HG03457 (cell line): ENCODE measurements at regions not wholly inside any gene's neighbourhood (a gene's known extent, or its start where the extent isn't known, plus 50 kb on each side); places are given as distances from the start of the nearest gene placed in this dataset.

ENCODE experiments used
- ATAC-seq: cut with Tn5 transposase; IDR thresholded peaks from one replicate; pipeline ENCODE4 v1.9.1; 2021; ENCODE audit warnings: moderate number of reproducible peaks; ENCODE audit not compliant: unreplicated experiment

DNA sequence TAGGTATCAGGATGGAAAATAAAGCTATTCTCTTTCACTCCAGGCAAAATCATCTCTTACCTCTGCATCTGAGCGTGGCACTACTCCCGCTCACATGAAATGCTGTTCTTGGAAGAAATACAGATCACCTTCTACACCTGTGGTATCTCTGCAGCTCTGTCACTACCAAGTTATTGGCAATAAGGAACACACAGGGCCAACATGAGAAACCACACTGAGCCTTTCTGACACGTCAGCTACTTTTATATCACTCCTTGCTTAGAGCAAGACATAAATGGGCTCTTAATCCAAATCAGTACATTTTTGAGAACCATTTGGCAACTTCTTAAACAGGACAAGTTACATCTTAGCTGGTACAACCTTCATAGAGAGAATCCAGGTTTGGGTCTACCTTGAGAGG lies 101.8 kb upstream of the GUCY1A1 start:
- ATAC-seq = no peak

DNA sequence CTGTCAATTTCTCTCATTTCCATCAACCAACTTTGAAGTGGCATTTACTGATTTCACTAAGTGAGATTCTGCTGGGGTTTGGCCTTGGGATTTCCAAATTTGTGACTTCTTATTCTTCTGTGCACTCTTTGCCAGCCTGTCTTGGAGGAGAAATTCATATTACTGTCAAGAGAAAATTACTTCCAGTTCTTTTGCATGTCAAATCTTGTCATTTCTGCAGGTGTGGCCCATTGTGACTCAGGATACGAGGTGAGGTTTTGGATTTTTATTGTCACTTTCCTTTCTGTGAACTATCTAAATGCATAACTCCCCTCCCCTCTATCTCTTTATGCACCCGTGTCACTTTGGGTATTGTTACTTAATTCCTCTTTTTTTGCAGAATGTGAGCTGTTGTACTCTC lies 102.6 kb upstream of the GUCY1A1 start:
- ATAC-seq = no peak

DNA sequence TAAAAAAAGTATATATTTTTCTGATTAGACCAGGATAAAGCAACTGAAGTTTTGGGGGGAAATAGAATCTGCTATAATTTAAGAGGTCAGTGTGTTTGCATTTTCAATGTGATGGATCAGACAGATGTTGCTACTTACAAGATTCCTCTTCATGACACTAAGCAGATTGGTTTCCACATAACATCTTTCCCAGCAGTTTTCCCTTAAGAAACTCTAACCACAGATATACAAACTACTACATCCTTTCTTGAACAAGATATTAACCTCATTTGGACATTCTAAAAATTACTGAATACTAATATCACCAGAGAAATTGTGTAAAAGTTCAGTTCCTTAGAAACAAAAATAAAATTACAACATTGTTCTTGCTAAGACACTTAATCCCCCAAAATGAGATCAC lies 106.7 kb upstream of the GUCY1A1 start:
- ATAC-seq = no peak

DNA sequence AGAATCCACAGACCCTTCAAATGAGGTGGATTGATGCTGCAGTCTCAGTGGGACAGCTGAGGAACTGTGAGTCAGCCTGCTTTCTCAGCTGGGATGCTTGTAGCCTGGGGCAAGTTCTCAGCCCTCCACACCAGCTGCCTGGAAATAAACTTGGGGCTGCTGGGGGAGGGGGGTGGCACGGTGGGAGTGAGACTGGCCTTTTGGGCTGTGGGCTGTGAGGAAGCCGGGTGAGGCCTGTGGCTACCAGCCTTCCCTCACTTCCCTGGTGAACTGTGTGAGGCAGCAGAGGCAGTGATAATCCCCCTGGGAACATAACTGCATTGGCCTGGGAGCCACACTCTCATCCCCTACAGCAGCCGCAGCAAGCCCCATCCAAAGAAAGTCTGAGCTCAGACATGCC lies 114.5 kb upstream of the GUCY1A1 start:
- no peak for ATAC-seq

DNA sequence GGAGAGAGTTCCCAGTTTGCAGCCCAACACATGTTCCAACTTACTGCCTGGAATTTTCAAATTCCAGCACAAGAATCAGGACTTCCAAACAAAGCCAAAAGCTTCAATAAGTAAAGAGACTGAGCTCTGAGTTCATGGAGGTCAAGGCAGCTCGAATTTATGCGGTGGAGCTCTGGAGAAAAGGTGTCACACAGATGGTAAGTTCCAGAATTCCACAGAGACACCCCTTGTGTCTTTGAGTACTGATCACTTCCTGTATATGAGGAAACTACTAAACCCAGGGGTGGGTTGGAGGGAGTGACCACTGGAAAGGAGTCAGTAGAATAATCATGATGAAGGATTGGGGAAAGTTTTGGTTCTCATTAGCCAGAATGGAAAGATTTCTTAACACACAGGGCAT lies 118.5 kb upstream of the GUCY1A1 start:
- ATAC-seq = no peak

DNA sequence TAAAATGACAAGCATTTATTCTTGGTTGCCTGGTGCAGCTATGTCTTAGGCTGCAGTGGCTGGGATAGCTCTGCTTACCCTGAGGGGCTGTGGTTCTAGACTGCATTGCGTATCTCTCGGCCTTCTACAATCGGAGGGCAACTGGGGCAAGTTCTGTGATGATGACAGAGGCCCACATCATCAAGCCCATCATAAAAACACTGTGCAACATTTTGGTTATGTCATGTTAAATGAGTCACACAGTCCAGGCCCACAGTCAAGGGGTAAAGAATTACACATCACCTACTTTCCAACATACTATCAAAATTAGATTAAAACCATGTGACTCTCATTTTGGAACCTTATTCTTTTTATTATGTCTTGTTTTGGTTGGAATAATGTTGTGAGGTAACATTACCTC lies 120.2 kb upstream of the GUCY1A1 start:
- no peak for ATAC-seq

DNA sequence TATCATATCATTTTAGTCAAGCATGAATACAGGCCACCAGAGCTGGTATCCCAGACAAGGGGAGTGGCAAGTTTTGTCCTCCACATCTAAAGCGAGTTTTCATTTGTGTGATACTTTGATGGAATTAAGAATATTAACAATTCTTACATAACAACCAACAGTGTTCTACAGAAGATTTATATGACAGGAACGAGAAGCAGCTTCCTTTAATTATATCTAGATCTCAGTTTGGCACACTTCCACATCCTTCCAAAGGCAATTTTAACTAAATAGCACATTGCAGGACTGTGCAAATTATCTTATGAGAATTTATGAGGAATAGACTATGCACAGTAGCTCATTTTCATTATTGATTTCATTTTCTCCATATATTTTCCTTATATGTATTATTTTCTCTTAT lies 121.2 kb upstream of the GUCY1A1 start:
- ATAC-seq = no peak

DNA sequence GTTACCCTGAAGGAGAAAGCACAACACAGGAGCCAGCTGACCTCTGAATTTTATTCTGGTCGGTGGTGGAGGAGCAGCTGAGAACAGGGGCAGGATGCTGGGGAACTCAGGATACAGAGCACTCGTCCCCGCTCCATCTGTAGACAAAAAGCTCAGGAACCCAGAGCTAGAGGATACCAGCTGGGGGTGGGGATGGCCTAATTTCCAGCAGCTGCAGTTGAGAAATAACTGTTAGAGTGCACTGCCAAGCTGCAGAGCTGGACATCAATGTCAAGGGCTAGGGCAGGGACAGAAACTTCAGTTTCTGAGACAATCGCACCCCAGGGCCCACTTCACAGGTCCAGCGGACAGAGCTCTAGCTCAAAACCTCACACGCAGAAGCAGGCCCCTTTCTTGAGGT lies 122.1 kb upstream of the GUCY1A1 start:
- no peak for ATAC-seq

DNA sequence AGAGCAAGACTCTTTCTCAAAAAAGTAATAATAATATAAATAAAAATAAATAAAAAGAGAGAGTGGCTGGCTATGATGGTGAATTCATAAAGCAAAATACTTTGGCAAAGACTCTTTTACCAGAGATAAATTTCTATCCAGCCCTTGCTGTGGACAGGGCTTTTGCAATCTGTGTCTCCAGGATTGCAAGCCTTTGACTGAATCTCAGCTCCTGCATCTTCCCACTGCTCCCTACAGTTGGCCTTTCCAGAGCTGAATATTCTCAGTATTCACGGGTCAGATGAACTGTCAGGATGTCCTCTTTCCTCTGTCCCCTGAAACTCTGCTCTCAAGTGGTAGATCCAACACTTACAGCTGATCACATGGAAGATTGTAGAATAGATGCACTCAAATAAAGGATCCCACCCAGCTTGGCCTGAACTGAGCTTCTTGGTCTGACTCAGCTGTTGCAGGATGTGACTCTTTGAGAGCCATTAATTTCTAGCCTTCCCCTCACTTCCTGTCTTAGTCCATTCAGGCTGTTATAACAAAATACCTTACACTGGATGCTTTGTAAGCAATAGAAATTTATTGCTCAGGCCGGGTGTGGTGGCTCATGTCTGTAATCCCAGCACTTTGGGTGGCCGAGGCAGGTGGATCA lies 123.4 kb upstream of the GUCY1A1 start:
- no peak for ATAC-seq

DNA sequence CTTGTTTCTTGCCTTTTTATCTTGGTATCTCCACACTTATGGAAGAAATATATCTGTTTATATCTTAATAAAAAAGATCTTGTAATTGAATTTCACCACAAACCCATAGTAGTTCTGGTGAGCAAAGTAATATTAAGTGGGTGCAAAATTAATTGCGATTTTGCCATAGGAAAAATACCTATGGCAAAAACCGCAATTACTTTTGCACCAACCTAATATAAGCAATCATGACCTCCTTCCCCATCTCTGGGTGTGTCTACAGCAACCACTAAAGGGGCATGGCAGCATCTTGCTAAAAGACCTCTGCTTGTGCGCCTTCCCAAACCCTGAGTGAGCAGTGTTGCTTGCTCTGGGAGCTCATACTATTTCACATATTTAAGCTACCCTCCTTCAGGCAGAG lies 124.2 kb upstream of the GUCY1A1 start:
- no peak for ATAC-seq

DNA sequence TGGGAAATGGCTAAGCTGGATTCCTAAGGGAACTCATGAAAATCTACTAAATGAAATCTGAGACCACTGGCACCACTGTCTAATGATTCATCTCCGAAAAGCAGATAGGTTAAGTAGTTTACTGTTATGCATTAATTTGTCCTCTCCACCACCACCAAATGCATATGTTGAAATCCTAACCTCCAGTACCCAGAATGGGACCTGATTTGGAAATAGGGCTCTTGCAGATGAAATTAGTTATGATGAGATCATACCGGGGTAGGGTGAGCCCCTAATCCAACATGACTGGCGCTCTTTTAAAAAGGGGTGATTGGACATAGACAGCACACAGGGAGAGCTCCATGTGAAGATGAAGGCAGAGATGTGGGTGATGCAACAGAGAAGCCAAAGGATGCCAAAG lies 124.9 kb upstream of the GUCY1A1 start:
- no peak for ATAC-seq

DNA sequence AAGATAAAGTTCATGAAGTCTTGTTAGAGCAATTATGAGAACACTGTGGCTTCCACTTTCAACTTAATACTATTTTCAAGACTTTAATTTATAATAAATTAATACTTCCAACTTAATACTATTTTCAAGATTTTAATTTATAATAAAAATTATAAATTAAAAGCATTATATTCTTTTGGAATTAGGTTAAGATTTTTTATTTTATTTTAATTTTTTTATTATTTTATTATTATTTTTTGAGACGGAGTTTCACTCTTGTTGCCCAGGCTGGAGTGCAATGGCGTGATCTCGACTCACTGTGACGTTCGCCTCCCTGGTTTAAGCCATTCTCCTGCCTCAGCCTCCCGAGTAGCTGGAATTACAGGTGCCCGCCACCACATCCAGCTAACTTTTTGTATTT lies 126.0 kb upstream of the GUCY1A1 start:
- no peak for ATAC-seq

DNA sequence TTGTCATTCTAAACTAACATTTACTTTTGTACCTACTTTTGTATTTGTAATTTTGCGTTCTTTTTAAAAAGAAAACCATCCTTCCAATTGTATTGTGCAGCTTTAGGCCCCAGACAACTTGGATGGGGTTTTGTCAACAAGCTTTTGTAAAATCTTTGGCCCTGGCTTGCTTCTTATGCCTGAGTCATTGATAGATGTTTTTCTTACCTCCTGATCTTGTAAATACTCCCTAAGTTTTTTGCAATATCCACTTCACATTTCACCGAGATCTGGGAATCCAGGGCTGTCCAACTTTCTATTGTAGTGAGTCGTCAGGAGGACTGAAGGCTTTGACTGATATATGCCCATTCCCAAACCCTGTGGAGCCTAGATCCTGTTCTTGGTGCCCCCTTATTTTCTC lies 126.9 kb upstream of the GUCY1A1 start:
- ATAC-seq = no peak

DNA sequence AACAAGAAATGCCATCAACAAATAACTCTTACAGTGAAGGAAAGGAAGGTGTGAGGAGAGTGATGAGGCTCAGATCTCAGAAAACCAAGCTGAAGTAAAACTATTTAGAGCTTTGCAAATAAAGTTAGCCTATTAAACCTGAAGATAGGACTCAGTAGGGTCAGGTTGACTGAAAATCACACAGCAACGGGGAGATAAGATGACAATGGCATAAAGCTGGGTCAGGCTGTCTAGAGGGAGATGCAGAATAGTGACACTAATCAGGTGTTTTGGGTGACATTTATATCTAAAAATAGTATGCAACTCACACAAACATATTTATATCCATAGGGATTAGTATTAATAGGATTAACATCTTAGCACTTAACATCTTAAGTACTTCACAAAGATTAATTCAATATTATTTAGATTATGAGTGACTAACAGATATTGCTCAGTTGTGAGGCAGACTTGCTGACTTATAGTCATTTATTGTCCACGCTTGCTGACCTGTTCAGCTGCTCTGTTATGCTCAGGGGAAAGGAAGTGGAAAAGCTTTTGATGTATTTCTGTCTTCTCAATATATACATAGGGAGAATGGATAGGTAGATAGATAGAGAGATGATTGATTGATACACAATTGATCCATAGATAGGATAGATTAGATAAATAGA lies 130.7 kb upstream of the GUCY1A1 start:
- no peak for ATAC-seq

DNA sequence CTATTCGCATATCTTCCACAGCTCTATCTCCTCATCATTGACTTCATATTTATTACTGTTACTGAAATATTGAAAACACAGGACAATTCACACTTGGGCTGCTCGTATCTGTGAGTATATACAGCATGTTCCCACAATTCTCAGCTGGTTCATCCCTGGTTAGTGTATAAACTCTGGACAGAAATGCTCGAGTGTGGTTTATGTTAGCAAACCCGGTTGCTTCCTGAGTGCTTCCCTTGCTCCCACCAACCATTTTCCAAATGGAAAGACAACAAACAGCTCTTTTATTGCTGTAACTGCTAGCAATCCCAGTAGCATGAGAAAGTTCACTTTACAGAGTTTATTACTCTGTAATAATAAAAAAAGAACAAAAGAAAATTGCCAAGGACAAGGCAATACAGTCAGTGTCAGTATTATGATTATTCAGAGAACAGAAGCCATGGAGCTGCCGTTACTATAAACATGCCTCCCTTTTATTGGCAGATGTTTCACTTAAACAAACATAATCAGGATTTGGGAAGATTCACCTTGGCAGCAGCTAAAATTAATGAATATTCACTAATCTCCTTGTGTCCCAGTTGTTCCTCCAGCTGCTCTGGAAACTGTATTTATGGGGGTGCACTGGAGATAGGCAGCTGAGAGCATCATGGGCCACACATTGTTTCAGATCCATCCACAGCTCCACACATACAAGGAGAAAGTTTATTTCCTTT lies 134.1 kb upstream of the GUCY1A1 start:
- ATAC-seq = no peak

DNA sequence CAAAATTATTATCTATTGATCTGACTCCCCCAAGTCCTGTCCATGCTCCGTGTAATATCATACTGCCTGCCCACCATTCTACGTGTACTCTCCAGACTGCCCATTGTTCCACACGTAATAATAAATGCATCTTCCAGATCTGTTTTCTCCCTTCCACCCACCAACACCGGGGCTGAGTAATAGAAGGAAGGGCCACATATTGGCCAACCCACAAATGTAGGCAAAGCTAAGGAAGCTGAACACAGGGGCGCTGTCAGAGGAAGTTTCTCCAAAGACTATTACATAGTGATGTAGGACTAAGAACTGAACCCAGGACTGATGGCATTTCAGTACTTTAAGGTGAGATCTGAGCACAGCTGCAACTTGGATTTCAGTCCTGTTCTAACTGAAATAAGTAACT lies 135.8 kb upstream of the GUCY1A1 start:
- no peak for ATAC-seq

DNA sequence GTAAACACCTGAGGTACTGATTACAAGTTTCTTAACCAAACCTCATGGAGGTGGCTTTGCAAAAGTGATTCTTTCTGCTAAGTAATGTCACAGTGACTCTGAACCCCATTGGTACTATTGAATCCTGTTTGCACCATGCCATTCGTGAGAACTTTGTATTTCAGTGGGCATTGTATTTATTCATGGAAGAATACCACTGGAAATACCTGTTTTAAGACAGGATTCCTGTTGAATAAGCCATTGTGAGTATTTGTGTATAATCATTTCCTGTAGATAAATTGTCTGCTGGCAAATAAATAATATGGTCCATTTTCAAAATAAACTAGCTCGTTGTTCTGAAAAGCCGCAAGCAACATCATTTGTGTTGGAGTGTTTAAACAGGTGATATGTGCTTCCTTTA lies 136.4 kb upstream of the GUCY1A1 start:
- ATAC-seq = no peak

DNA sequence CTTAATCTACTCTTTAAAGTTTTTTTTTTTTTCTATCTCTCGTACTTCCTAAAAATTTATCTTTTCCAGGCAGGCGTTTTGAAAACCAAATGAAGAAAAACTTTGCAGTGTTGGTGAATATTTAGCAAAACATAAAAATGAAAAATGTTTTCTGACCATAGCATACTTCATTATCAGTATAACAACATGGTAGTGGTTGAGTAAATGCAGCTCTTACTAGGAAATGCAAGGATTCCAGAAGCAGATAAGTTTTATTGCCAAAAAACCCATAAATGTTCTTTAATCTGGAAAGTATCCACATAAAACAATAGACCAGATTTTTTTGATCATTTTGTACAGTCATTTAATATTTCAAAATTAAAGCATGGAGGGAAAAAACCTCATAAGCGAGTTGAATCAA lies 136.9 kb upstream of the GUCY1A1 start:
- no peak for ATAC-seq

DNA sequence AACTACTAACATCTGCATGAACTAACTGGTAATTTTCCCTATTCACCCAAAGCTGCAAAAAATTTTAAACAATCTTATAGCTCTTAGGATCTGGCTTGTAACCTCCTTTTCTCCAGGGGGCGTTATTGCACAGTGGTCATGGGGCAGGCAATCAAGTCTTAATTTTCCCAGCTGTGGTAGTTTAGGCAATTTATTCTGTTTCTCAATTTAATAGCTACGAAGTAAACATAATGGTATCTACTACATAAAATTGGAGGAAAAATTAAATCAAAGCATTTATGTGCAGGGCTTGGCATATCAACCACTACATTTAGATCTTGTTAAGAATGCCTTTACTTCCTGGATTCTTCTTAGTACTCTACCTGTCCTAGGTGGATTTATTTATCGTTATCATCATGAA lies 137.4 kb upstream of the GUCY1A1 start:
- no peak for ATAC-seq

DNA sequence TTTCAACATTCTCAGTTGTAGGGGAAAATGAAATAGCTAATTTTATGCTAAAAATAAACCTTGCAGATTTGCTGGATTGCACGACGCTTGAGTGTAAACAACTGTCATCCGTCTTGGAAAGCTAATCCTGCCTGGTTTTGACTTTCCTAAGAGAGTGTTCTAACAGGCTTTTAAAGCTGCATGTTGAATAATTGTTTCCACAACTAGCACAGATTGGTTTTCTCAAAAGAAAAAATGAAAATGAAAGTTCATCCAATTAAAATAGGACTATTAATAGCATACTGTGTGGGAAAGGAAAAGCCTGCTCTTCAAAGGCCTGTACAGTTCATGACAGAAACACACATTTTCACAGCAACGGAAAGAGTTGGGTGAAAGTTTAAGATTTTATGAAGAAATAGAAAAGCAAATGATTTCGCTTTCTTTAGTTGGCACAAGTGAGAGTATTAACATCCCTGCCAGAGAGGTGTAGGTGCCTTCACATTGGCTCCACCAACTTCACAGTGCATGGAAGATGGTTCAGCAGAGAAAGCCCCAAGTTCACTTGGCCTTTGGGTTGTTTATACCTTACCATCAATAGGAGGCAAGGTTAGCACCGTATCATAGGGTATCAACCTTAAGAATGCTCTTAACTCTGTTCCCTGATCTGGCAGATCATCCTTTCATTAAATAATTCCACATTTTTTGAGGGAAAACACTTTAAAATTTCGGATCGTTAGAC lies 140.0 kb upstream of the GUCY1A1 start:
- ATAC-seq = no peak

DNA sequence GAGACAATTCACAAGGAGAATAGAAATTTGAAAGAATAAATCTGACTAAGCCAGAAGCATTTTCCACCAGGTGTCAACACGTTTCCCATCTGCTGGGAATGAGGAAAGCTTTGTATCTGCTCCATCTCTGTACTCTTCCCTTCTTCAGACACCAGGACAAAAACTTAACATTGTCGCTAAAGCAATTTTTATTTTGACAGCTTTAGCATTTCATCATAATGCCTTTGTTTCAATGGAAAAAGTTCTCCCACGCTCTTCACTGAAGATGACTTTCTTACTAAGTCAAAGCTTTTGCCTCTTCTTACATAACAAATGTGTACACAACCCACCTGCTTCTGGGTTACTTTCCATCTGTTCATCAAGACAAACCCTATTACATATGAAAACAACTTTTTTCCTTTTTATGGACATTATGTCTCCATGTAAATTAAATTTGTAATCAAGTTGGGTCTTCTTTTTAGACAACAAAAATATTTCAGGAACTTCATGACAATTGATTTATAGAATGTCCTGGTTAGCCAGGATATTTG lies 141.7 kb upstream of the GUCY1A1 start:
- no peak for ATAC-seq

DNA sequence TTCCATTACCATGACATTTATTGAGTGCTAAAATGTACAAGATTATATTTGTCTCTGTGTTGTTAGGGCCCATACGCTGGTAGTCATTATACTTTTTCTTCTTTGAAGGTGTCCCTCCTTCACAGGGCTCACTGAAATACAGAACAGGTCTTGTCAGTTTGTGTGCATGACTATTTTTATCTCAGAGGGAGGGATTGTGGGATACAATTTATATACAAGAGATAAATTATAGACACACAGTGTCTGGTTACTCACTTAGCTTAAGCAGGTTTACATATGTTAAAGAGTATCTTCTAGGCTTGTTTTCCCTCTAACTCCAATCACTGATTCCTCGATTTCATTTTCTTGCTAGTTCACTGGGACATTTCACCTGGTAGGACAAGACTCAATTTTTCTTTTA lies 143.3 kb upstream of the GUCY1A1 start:
- no peak for ATAC-seq
